GM12873 (cell line): ENCODE measurements at regions not wholly inside any gene's neighbourhood (a gene's known extent, or its start where the extent isn't known, plus 50 kb on each side); places are given as distances from the start of the nearest gene placed in this dataset.

Experiments
- CTCF ChIP-seq: IDR thresholded peaks from 2 replicates; pipeline ENCODE4 v1.5.1; 2012; ENCODE audit warnings: low read depth, mild to moderate bottlenecking, moderate library complexity, low read length, control low read depth; ENCODE audit not compliant: insufficient read depth; ENCODE audit errors: missing control alignments

GRCh38 chr3:72474775-72475174, 373.5 kb downstream of the SHQ1 start:
- no peak for TF ChIP-seq CTCF

GRCh38 chr3:72473156-72473555, 375.1 kb downstream of the SHQ1 start:
- no peak for TF ChIP-seq CTCF

- no peak for TF ChIP-seq CTCF
Observed at GRCh38 chr3:72470904-72471417, 377.3 kb downstream of the SHQ1 start.

- no peak for TF ChIP-seq CTCF
Observed at GRCh38 chr3:72465853-72466252, 382.4 kb downstream of the SHQ1 start.

- TF ChIP-seq CTCF = no peak
Observed at GRCh38 chr3:72463083-72463482, 385.2 kb downstream of the SHQ1 start.

GRCh38 chr3:72462595-72463011, 385.6 kb downstream of the SHQ1 start:
- no peak for TF ChIP-seq CTCF

GRCh38 chr3:72461787-72462186, 386.5 kb downstream of the SHQ1 start:
- TF ChIP-seq CTCF = no peak
